SU-DHL-6 (cell line): ENCODE measurements at regions not wholly inside any gene's neighbourhood (a gene's known extent, or its start where the extent isn't known, plus 50 kb on each side); places are given as distances from the start of the nearest gene placed in this dataset.

Source experiments
- H2AFZ ChIP-seq: fragments of 200-600 bp; sonication (generic); 2 replicates; pipeline ENCODE4 v1.6.1; 2014; ENCODE audit warnings: low read depth, mild to moderate bottlenecking, moderate library complexity, mixed read lengths, antibody characterized with exemption, low read length; ENCODE audit not compliant: severe bottlenecking
- H3F3A ChIP-seq: fragments of 200-600 bp; shearing (Covaris generic); 2 replicates; pipeline ENCODE4 v1.6.0; 2016; ENCODE audit warnings: antibody characterized with exemption, mild to moderate bottlenecking; ENCODE audit not compliant: insufficient read depth
- H3K27ac ChIP-seq: fragments of 200-600 bp; sonication (generic); 2 replicates; pipeline ENCODE4 v1.5.1; 2016; ENCODE audit warnings: low read depth, mild to moderate bottlenecking, low read length, moderate library complexity, mixed read lengths
- H3K27me3 ChIP-seq: fragments of 200-600 bp; sonication (generic), shearing (Covaris generic); 2 replicates; pipeline ENCODE4 v1.6.0; 2014; ENCODE audit warnings: mild to moderate bottlenecking, low read length
- H3K36me3 ChIP-seq: fragments of 200-600 bp; sonication (generic); 2 replicates; pipeline ENCODE4 v1.6.1; 2014; ENCODE audit warnings: mild to moderate bottlenecking, low read length, mixed read lengths
- H3K4me2 ChIP-seq: fragments of 300-600, 200-600 bp; shearing (Covaris generic), sonication (generic); 2 replicates; pipeline ENCODE4 v1.6.0; 2014; ENCODE audit warnings: low read length, low read depth, mild to moderate bottlenecking; ENCODE audit not compliant: poor library complexity, severe bottlenecking
- H3K4me3 ChIP-seq: fragments of 200-600 bp; sonication (generic); 2 replicates; pipeline ENCODE4 v1.5.1; 2014; ENCODE audit warnings: antibody characterized with exemption, low read length, mild to moderate bottlenecking, mixed read lengths; ENCODE audit not compliant: insufficient read depth, poor library complexity, severe bottlenecking
- H3K79me2 ChIP-seq: fragments of 200-600 bp; sonication (generic); 2 replicates; pipeline ENCODE4 v1.6.1; 2014; ENCODE audit warnings: mild to moderate bottlenecking, low read length, moderate library complexity; ENCODE audit not compliant: insufficient read depth
- H3K9ac ChIP-seq: fragments of 200-600 bp; sonication (generic); 2 replicates; pipeline ENCODE4 v1.7.0; 2014; ENCODE audit warnings: mild to moderate bottlenecking, low read length
- H3K9me2 ChIP-seq: fragments of 200-600 bp; sonication (generic); replicated peaks from 2 replicates; pipeline ENCODE4 v1.6.1; 2014; ENCODE audit warnings: low read length; ENCODE audit not compliant: insufficient read depth
- H3K9me3 ChIP-seq: fragments of 200-600 bp; sonication (generic); 2 replicates; pipeline ENCODE4 v1.6.1; 2014; ENCODE audit warnings: low read length, mixed read lengths; ENCODE audit not compliant: insufficient read depth
- H4K20me1 ChIP-seq: fragments of 200-600 bp; sonication (generic); 2 replicates; pipeline ENCODE4 v1.6.1; 2014; ENCODE audit warnings: low read depth, mild to moderate bottlenecking, antibody characterized with exemption, low read length, moderate library complexity, mixed read lengths
- EZH2phosphoT487 ChIP-seq: fragments of 200-600 bp; sonication (generic), shearing (Covaris generic); conservative IDR thresholded peaks from 2 replicates; pipeline ENCODE4 v1.6.1; 2018; ENCODE audit warnings: mild to moderate bottlenecking, antibody characterized with exemption, low read length, moderate library complexity, mixed read lengths
- TF ChIP-seq, protein P1 (sequence below): fragments of 200-600 bp; sonication (generic); IDR thresholded peaks from one replicate; pipeline ENCODE4 v1.5.1; 2017; ENCODE audit warnings: antibody characterized with exemption, mild to moderate bottlenecking, low read length, moderate library complexity; ENCODE audit not compliant: insufficient read depth, poor library complexity, severe bottlenecking

DNA sequence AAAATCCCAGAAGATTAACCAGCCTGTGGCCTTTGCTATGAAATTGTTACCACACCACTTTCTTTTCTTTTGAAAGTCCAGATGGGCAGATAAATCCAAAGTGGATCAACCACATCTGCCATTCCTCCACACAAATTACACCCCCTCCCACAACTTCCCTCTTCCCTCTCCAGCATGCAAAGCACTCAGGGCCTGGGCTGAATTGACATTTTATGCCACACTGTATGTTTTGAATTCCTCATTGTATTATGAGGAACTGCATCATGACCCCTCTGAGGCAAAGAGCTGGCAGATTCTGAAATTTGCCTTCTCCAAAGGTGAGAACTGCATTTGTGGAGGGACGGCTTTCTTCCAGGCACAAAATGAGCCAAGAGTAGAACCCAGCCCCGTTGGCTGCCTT is 589.2 kb upstream of the KLF4 start:
- Histone ChIP-seq H3K79me2 (no peaks in the 10 kb centered on the region), H3K4me2 (no peak overlapping the region), H4K20me1 (no peaks in the 10 kb centered on the region), H3K9me3 (no peaks in the 10 kb centered on the region), H3F3A (no peaks in the 10 kb centered on the region), H3K9ac (no peak overlapping the region), H3K27me3 (no peaks in the 10 kb centered on the region), H3K4me3 (no peak overlapping the region), H3K36me3 (no peaks in the 10 kb centered on the region), H3K27ac (no peak overlapping the region), H2AFZ (no peak overlapping the region), H3K9me2 (no peaks in the 10 kb centered on the region)
- no peak for TF ChIP-seq EZH2phosphoT487
- TF ChIP-seq, protein P1, sequence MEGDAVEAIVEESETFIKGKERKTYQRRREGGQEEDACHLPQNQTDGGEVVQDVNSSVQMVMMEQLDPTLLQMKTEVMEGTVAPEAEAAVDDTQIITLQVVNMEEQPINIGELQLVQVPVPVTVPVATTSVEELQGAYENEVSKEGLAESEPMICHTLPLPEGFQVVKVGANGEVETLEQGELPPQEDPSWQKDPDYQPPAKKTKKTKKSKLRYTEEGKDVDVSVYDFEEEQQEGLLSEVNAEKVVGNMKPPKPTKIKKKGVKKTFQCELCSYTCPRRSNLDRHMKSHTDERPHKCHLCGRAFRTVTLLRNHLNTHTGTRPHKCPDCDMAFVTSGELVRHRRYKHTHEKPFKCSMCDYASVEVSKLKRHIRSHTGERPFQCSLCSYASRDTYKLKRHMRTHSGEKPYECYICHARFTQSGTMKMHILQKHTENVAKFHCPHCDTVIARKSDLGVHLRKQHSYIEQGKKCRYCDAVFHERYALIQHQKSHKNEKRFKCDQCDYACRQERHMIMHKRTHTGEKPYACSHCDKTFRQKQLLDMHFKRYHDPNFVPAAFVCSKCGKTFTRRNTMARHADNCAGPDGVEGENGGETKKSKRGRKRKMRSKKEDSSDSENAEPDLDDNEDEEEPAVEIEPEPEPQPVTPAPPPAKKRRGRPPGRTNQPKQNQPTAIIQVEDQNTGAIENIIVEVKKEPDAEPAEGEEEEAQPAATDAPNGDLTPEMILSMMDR: no peak

- H3K4me3 ChIP-seq: no peak overlapping the region
- H3K36me3 ChIP-seq: no peaks in the 10 kb centered on the region
- no peak for TF ChIP-seq EZH2phosphoT487
- no peak overlapping the region for H3K9ac ChIP-seq
- H3K27me3 ChIP-seq: no peaks in the 10 kb centered on the region
- no peaks in the 10 kb centered on the region for H3K79me2 ChIP-seq
- no peak overlapping the region for H3K4me2 ChIP-seq
- H3F3A ChIP-seq: no peaks in the 10 kb centered on the region
- H3K9me2 ChIP-seq: no peaks in the 10 kb centered on the region
- no peak overlapping the region for H2AFZ ChIP-seq
- no peaks in the 10 kb centered on the region for H3K9me3 ChIP-seq
- no peaks in the 10 kb centered on the region for H4K20me1 ChIP-seq
- no peak overlapping the region for H3K27ac ChIP-seq
These were observed 588.8 kb upstream of the KLF4 start for GRCh38 chr9:108078375-108078774.

DNA sequence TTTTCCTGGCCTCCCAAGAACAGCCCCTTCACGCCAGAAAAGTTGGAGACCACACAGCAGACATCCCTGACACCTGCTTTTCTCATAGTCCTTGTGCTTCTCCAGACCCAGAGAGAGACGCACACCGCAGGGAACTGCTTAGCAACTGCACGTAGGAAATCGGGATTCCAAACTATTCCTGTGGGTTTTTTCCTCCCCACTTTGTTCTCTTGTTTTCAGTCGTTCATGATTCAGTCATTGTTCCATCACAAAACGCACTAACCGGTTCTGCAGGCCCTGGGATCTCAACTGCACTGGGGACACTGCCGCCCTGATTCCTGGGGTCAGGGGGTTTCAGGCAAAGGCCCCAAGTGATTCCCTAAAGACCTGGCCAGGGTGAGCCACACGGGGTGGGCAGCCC is 588.0 kb upstream of the KLF4 start:
- TF ChIP-seq, protein P1: no peak
- TF ChIP-seq EZH2phosphoT487: no peak
- Histone ChIP-seq H3K9ac (no peak overlapping the region), H3F3A (no peaks in the 10 kb centered on the region), H3K27me3 (no peaks in the 10 kb centered on the region), H3K79me2 (no peaks in the 10 kb centered on the region), H3K36me3 (no peaks in the 10 kb centered on the region), H3K9me2 (no peaks in the 10 kb centered on the region), H3K9me3 (no peaks in the 10 kb centered on the region), H3K27ac (no peak overlapping the region), H3K4me2 (no peak overlapping the region), H2AFZ (no peak overlapping the region), H3K4me3 (no peak overlapping the region), H4K20me1 (no peaks in the 10 kb centered on the region)

DNA sequence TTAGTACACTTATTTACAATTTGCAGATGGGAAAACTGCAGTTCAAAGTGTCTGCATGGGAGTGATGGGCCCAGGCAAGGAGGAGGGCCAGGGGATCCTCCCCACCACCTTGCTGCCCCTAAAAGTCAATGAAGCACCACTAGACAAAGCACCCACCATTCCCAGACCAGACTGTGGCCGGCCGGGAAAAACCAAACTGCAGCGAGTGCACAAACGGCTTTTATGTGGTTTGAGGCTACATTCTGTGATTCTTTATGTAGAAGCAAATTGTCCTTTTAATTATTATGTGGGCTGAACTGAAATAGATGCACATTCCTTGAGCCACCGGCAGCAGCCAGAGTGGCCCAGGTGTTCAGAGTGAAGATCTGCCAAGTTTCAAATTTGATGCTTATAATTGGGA is 585.3 kb upstream of the KLF4 start:
- no peak overlapping the region for H3K4me3 ChIP-seq
- H3K9ac ChIP-seq: no peak overlapping the region
- no peaks in the 10 kb centered on the region for H3K9me3 ChIP-seq
- no peaks in the 10 kb centered on the region for H4K20me1 ChIP-seq
- TF ChIP-seq, protein P1: no peak
- TF ChIP-seq EZH2phosphoT487: no peak
- no peaks in the 10 kb centered on the region for H3K27me3 ChIP-seq
- no peaks in the 10 kb centered on the region for H3K79me2 ChIP-seq
- H3K4me2 ChIP-seq: no peak overlapping the region
- no peaks in the 10 kb centered on the region for H3F3A ChIP-seq
- H3K36me3 ChIP-seq: no peaks in the 10 kb centered on the region
- no peak overlapping the region for H2AFZ ChIP-seq
- no peaks in the 10 kb centered on the region for H3K9me2 ChIP-seq
- no peak overlapping the region for H3K27ac ChIP-seq
